ENCODE measurements at regions not wholly inside any gene's neighbourhood (a gene's known extent, or its start where the extent isn't known, plus 50 kb on each side); places are given as distances from the start of the nearest gene placed in this dataset.

DNA sequence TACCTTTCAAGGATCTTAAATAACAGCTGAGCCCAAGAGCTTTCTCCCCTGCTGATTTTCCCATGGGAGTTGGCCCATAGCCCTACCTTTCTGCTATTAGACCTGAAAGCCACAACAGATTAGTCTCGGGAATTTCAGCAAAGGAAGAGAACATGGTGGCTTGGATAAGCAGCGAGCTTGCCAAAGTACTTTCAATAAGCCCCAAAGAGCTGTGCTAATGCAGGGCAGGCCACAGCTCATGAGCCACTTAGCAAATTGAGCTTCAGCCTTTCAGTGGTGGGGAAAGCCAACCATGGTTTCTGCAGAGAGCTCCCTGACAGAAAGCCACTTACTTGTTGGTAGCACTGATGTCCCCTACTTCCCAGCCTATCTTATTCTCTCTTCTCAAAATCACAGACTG lies 217.8 kb upstream of the IRX5 start:
- no peaks in the 10 kb centered on the region for H3K9me3 ChIP-seq (ENCODE audit: severe bottlenecking)
- TF ChIP-seq, protein P1, sequence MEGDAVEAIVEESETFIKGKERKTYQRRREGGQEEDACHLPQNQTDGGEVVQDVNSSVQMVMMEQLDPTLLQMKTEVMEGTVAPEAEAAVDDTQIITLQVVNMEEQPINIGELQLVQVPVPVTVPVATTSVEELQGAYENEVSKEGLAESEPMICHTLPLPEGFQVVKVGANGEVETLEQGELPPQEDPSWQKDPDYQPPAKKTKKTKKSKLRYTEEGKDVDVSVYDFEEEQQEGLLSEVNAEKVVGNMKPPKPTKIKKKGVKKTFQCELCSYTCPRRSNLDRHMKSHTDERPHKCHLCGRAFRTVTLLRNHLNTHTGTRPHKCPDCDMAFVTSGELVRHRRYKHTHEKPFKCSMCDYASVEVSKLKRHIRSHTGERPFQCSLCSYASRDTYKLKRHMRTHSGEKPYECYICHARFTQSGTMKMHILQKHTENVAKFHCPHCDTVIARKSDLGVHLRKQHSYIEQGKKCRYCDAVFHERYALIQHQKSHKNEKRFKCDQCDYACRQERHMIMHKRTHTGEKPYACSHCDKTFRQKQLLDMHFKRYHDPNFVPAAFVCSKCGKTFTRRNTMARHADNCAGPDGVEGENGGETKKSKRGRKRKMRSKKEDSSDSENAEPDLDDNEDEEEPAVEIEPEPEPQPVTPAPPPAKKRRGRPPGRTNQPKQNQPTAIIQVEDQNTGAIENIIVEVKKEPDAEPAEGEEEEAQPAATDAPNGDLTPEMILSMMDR (IDR thresholded peaks at IDR 0.05; ENCODE audit: low read depth, low read length) = no peak
- no peak overlapping the region for H3K27ac ChIP-seq
- peak; percentile 70 for DNase-seq
- H3K27me3 ChIP-seq (ENCODE audit: insufficient read depth, low read depth, severe bottlenecking) = no peaks in the 10 kb centered on the region
- no peak overlapping the region for H3K4me3 ChIP-seq (ENCODE audit: low read depth, low read length)
- no peaks in the 10 kb centered on the region for H3K36me3 ChIP-seq

DNA sequence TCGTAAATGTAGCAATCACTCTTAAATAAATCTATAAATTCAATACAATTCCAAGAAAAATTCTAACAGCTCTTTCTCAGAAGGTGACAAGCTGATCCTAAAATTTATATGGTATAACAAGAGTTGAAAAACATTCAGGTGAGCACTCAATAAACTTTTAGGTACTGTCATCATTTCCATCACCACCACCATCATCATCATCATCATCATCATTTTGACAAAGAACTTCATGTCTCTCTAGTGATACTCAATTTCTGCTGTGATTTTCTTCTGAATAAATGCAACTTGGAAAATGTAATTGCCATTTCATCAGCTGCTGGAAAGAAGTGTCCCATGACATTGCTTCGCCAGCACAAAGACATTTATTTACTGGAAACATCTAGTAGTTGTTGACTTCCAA lies 222.9 kb upstream of the IRX5 start:
- TF ChIP-seq, protein P1 (IDR thresholded peaks at IDR 0.05; ENCODE audit: low read depth, low read length) = no peak
- no peak for DNase-seq
- Histone ChIP-seq H3K9me3 (ENCODE audit: severe bottlenecking) (no peaks in the 10 kb centered on the region), H3K27ac (no peak overlapping the region), H3K4me3 (ENCODE audit: low read depth, low read length) (no peak overlapping the region), H3K36me3 (no peaks in the 10 kb centered on the region), H3K27me3 (ENCODE audit: insufficient read depth, low read depth, severe bottlenecking) (no peaks in the 10 kb centered on the region)

DNA sequence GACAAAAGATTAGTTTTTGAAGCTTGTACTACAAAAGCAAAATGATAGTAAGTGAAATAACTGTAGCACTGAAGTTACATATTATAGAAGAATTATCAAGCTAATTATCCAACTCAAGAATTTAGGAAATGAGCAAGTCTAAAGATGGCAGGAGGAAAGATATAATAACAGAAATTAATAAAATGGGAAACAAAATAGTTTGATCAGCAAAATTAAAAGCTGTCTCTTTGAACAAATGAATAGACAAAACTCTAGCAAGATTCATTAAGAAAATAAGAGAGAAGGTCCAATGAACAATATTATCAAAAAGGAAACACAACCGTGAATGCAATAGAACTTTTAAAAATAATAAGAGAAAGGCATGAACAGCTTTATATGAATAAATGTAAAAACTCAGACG lies 224.3 kb upstream of the IRX5 start:
- Histone ChIP-seq H3K27ac (no peak overlapping the region), H3K9me3 (ENCODE audit: severe bottlenecking) (no peaks in the 10 kb centered on the region), H3K27me3 (ENCODE audit: insufficient read depth, low read depth, severe bottlenecking) (no peaks in the 10 kb centered on the region), H3K4me3 (ENCODE audit: low read depth, low read length) (no peak overlapping the region), H3K36me3 (no peaks in the 10 kb centered on the region)
- DNase-seq = no peak
- TF ChIP-seq, protein P1 (IDR thresholded peaks at IDR 0.05; ENCODE audit: low read depth, low read length) = no peak

DNA sequence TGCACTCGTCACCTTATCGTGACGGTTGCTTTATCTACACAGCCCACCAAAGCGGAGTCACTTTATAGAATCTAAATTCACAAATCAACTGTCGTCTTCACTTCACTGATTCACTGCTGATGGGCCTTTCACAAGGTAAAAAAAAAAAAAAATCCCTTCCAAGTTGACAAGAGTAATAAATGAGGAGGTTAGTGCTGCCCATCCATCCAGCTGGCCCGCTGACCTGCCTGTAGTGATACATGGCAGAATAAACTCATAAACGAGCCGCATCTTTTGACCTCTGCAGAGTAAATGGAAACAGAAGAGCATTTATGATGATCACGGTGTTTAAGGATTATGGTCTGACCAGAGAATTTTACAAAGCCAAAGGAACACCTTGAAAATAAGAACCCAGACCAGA lies 227.3 kb upstream of the IRX5 start:
- Histone ChIP-seq H3K36me3 (no peaks in the 10 kb centered on the region), H3K27ac (no peak overlapping the region), H3K27me3 (ENCODE audit: insufficient read depth, low read depth, severe bottlenecking) (no peaks in the 10 kb centered on the region), H3K4me3 (ENCODE audit: low read depth, low read length) (no peak overlapping the region), H3K9me3 (ENCODE audit: severe bottlenecking) (no peaks in the 10 kb centered on the region)
- TF ChIP-seq, protein P1 (IDR thresholded peaks at IDR 0.05; ENCODE audit: low read depth, low read length) = no peak
- DNase-seq = no peak

DNA sequence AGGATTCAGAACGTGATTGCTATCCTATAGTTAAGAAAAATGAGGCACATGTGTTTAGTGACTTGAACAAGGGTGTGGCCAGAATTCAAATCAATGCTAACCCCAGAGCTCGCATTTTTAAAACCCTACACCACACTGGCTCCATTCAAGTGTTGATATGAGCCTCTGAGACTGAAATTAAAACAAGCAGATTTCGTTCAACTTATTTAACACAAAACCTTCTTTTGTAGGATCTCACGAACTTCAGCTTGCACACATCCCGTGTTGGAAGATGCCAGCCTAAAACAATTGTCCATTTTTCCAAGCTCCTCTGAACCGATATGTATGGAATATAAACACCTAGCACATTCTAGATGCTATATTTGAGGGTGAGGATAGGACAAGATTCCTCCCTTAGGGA lies 231.0 kb upstream of the IRX5 start:
- Histone ChIP-seq H3K4me3 (ENCODE audit: low read depth, low read length) (no peak overlapping the region), H3K9me3 (ENCODE audit: severe bottlenecking) (no peaks in the 10 kb centered on the region), H3K27ac (no peak overlapping the region), H3K27me3 (ENCODE audit: insufficient read depth, low read depth, severe bottlenecking) (no peaks in the 10 kb centered on the region), H3K36me3 (no peaks in the 10 kb centered on the region)
- DNase-seq = no peak
- TF ChIP-seq, protein P1 (IDR thresholded peaks at IDR 0.05; ENCODE audit: low read depth, low read length) = no peak

DNA sequence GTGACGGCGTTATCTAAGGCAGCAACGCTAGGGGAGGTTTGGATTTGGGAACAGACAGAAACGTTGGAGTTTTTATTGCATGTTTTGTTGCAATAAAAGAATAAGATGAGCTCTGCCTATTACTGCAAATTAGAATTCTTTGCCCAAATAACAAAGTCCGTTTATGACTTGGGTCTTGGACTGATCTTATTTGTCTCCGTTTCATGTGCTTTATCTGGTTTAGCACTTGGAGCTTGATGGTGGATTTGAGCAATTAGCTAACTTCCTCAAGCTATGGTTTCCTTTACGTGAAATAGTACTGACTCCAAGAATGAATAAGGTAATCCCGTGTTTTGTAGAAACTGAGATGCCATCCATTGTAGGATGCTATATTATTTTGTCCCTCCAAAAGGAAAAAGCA lies 233.0 kb upstream of the IRX5 start:
- no peak overlapping the region for H3K27ac ChIP-seq
- no peak for DNase-seq
- no peaks in the 10 kb centered on the region for H3K36me3 ChIP-seq
- TF ChIP-seq, protein P1 (IDR thresholded peaks at IDR 0.05; ENCODE audit: low read depth, low read length) = no peak
- no peaks in the 10 kb centered on the region for H3K9me3 ChIP-seq (ENCODE audit: severe bottlenecking)
- H3K27me3 ChIP-seq (ENCODE audit: insufficient read depth, low read depth, severe bottlenecking) = no peaks in the 10 kb centered on the region
- H3K4me3 ChIP-seq (ENCODE audit: low read depth, low read length) = no peak overlapping the region
